Ecto neural progenitor cell (in vitro differentiated cells): ENCODE measurements at regions not wholly inside any gene's neighbourhood (a gene's known extent, or its start where the extent isn't known, plus 50 kb on each side); places are given as distances from the start of the nearest gene placed in this dataset.
"Not testable (repeated sequence)": the region's sequence is repeated elsewhere in the genome, so short reads cannot be mapped to it uniquely, and the experiment has no call there.

Experiments
- DNase-seq: peaks from one replicate; pipeline ENCODE4 v3.0.0-alpha.2; 2018; ENCODE audit warnings: low spot score

DNA sequence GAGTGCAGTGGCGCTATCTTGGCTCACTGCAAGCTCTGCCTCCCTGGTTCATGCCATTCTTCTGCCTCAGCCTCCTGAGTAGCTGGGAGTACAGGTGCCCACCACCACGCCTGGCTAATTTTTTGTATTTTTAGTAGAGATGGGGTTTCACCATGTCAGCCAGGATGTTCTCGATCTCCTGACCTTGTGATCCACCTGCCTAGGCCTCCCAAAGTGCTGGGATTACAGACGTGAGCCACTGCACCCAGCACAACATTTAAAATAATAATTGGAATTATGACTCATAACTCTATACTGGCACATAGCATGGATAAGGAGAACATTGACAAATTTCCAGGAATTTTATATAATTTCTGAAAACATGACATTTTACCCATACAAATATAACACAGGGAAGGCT is 54.2 kb downstream of the DBET start:
- not testable (repeated sequence) for DNase-seq

DNA sequence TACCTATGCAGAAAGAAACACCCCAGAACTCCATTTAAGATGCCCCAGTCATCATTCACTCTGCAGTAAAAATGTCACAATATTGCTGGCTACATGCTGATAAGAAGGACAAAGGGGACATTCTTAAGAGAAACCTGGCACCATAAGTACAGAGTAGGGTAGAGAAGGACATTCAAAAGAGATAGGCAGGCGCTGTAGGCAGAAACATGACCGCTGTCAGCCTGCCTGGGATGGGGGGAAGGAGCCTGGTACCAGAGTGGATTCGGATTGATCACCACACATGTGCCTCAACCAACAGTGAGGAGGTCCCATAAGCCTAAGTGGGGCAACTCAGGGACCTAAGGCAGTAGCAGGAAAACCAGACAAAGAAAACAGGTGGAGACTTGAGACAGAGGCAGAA is 54.1 kb upstream of the DUX4 start:
- DNase-seq: not testable (repeated sequence)

DNA sequence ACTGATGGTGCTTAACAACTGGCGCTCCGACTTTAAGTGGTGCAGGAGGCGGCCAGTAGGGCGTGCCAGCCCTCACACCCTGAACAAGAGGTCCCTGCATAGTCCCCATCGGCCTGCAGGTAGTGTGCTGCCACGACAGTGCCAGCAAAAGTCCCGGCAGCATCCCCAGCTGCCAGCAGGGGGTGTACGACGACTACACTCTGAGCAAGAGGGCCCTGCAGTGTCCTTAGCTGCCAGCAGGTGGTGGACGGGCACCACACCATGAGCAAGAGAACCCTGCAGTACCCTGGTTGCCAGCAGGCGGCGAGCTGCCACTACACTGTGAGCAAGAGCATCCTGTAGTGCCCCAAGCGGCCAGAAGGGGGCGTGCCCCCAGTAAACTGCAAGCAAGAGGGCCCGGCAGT is 53.5 kb upstream of the DUX4 start:
- peak; percentile 14 for DNase-seq

DNA sequence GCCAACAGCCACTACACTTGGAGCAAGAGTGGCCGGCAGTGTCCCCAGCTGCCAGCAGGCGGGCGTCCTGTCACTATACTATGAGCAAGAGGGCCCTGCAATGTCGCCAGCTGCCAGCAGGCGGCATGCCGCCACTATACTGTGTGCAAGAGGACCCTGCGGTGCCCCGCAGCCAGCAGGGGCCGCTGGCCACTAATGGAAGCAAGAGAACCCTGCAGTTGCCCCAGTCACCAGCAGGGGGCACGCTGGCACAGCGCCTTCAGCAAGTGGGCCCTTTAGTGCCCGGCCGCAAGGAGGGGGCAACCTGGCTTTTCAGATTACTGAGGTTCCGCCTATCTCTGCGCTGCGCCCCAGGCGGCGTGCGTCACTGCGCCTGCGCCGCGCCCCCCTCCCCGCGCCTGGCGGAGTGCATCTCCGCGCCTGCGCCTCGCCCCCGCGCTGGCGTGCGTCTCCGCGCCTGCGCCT is 53.0 kb upstream of the DUX4 start:
- DNase-seq: peak; percentile 41

DNA sequence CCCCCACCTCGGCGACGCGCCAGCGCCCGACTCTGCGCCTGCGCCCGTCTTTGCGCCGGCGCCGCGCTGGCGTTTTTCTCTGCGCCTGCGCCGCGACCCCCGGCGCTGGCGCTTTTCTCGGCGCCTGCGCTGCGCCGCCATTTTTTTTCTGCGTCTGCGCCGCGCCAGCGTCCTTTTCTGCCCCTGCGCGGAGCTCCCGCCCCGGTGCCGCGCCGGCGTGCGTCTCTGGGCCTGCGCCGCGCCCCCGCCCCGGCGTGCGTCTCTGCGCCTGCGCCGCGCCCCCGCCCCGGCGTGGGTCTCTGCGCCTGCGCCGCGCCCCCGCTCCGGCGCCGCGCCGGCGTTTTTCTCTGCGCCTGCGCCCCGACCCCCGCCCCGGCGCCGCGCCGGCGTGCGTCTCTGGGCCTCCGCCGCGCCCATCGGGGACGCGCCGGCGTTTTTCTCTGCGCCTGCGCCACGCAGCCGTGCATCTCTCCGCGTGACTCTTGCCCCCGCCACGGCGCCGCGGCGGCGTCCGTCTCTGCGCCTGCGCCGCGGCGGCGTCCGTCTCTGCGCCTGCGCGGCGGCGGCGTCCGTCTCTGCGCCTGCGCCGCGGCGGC is 52.4 kb upstream of the DUX4 start:
- DNase-seq: peak; percentile 1

DNA sequence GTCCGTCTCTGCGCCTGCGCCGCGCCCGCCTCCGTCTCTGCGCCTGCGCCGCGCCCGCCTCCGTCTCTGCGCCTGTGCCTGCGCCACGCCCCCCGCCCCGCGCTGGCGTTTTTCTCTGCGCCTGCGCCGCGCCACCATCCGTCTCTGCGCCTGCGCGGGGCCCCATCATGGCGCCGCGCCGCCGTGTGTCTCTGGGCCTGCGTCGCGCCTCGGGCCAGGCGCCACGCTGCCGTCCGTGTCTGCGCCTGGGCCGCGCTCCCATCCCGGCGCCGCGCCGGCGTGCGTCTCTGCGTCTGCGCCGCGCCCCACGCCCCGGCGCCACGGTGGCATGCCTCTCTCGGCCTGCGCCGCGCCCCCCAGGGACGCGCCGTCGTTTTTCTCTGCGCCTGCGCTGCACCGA is 51.8 kb upstream of the DUX4 start:
- DNase-seq: peak; percentile 29

DNA sequence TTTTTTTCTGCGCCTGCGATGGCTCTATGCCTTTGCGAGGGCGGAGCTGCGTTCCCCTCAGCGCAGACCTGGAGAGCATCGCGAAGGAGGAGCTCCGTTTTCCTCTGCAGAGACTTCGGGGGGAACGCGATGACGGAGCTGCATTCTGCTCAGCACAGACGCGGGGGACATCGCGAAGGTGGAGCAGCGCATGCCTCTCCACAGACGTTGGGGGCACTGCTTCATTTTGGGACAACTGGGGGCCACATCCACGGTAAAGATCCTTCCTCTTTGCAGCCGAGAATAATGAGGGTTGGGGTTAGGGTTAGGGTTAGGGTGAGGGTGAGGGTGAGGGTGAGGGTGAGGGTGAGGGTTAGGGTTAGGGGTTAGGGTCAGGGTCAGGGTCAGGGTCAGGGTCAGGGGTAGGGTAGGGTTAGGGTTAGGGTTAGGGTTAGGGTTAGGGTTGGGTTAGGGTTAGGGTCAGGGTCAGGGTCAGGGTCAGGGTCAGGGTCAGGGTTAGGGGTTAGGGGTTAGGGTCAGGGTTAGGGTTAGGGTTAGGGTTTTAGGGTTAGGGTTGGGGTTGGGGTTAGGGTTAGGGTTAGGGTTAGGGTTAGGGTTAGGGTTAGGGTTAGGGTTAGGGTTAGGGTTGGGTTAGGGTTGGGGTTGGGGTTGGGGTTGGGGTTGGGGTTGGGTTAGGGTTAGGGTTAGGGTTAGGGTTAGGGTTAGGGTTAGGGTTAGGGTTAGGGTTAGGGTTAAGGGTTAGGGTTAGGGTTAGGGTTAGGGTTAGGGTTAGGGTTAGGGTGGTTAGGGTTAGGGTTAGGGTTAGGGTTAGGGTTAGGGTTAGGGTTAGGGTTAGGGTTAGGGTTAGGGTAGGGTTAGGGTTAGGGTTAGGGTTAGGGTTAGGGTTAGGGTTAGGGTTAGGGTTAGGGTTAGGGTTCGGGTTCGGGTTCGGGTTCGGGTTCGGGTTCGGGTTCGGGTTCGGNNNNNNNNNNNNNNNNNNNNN is 51.1 kb upstream of the DUX4 start:
- peak; percentile 39 for DNase-seq
